ENCODE measurements at regions not wholly inside any gene's neighbourhood (a gene's known extent, or its start where the extent isn't known, plus 50 kb on each side); places are given as distances from the start of the nearest gene placed in this dataset.

DNA sequence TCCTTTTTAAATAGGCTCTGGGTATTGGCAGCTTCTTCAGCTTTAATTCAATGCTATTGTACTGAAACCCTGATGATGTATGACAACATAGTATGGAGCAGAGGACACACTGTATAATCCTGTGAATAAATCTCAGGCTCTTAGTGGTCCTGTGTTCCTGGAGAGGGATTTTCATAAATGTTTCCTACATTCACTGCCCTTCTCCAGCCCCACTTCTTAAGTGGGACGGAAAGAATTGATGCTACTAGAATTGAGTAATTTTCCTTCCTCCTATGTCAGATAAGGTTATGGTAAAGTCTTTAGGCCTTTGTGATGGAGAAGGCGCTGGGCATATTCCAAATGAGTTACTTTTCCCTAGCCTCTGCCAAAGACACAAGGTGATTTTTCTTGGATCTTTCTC, 779.4 kb downstream of the TNS3 start:
- no peak overlapping the region for H3K27ac ChIP-seq (ENCODE audit: low read depth, low read length, poor library complexity, severe bottlenecking)
- intact Hi-C loops (cut with micrococcal nuclease; ENCODE audit: unreplicated experiment) = no loop called here
- H2AFZ ChIP-seq (ENCODE audit: low read length) = no peak overlapping the region
- no peaks in the 10 kb centered on the region for H3K36me3 ChIP-seq (ENCODE audit: insufficient read depth, low read length)
- no TSS peak for BruUV-seq (replicated peaks)
- H4K20me1 ChIP-seq (ENCODE audit: insufficient read depth, low read length) = no peaks in the 10 kb centered on the region
- no peak overlapping the region for H3K4me2 ChIP-seq (ENCODE audit: low read length)
- no peaks in the 10 kb centered on the region for H3K9me3 ChIP-seq (ENCODE audit: low read length)
- no peak for DNase-seq (ENCODE audit: low spot score)
- no peak overlapping the region for H3K4me3 ChIP-seq (ENCODE audit: low read depth, low read length, poor library complexity, severe bottlenecking)
- ChIA-PET POLR2A (interaction anchor here (0.6 to 0.7 kb wide), 2 partner anchors 187 to 384 kb away, joined by 3 to 4 read pairs; no protein-coding TSS in a partner anchor), CTCF (ENCODE audit: unreplicated experiment) (no interaction called here)
- no peaks in the 10 kb centered on the region for H3K79me2 ChIP-seq (ENCODE audit: insufficient read depth, low read depth, low read length)
- H3K4me1 ChIP-seq (ENCODE audit: insufficient read depth, low read length, poor library complexity, severe bottlenecking) = no peaks in the 10 kb centered on the region
- H3K9me2 ChIP-seq (ENCODE audit: insufficient read depth, low read length) = no peaks in the 10 kb centered on the region
- TF ChIP-seq, protein P1, sequence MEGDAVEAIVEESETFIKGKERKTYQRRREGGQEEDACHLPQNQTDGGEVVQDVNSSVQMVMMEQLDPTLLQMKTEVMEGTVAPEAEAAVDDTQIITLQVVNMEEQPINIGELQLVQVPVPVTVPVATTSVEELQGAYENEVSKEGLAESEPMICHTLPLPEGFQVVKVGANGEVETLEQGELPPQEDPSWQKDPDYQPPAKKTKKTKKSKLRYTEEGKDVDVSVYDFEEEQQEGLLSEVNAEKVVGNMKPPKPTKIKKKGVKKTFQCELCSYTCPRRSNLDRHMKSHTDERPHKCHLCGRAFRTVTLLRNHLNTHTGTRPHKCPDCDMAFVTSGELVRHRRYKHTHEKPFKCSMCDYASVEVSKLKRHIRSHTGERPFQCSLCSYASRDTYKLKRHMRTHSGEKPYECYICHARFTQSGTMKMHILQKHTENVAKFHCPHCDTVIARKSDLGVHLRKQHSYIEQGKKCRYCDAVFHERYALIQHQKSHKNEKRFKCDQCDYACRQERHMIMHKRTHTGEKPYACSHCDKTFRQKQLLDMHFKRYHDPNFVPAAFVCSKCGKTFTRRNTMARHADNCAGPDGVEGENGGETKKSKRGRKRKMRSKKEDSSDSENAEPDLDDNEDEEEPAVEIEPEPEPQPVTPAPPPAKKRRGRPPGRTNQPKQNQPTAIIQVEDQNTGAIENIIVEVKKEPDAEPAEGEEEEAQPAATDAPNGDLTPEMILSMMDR (conservative IDR thresholded peaks at IDR 0.05; ENCODE audit: low read length) = no peak
- no peak for TF ChIP-seq EZH2phosphoT487 (IDR thresholded peaks at IDR 0.05; ENCODE audit: borderline replicate concordance, low read depth, low read length)

DNA sequence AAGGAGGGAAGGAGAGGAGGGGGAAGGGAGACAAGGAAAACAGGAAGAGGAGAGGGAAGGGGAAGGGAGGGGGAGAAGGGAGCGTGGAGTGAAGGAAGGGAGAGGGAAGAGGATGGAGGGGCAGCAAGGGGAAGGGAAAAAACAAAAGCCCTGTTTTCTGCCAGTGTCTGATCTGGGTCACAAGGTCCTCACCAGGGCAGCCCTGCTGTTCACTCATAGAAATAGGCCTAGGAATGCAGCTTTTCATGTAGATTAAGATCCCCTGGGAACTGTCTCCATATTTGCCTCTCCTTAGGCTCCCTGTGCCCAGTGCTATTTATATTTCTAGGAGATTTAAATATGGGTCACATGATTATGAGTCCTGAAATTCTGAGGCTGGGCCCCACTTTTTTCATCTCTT, 790.7 kb downstream of the TNS3 start:
- TF ChIP-seq EZH2phosphoT487 (IDR thresholded peaks at IDR 0.05; ENCODE audit: borderline replicate concordance, low read depth, low read length) = no peak
- TF ChIP-seq, protein P1 (conservative IDR thresholded peaks at IDR 0.05; ENCODE audit: low read length) = no peak
- no peaks in the 10 kb centered on the region for H3K9me3 ChIP-seq (ENCODE audit: low read length)
- POLR2A ChIA-PET = interaction anchor here (0.6 kb wide), 1 partner anchor 225 kb away, joined by 3 read pairs; no protein-coding TSS in a partner anchor
- BruUV-seq (replicated peaks) = no TSS peak
- no peak for DNase-seq (ENCODE audit: low spot score)
- H3K4me2 ChIP-seq (ENCODE audit: low read length) = no peak overlapping the region
- intact Hi-C loops (cut with micrococcal nuclease; ENCODE audit: unreplicated experiment) = no loop called here
- no peaks in the 10 kb centered on the region for H4K20me1 ChIP-seq (ENCODE audit: insufficient read depth, low read length)
- no peak overlapping the region for H3K27ac ChIP-seq (ENCODE audit: low read depth, low read length, poor library complexity, severe bottlenecking)
- no peak overlapping the region for H3K4me3 ChIP-seq (ENCODE audit: low read depth, low read length, poor library complexity, severe bottlenecking)
- no peaks in the 10 kb centered on the region for H3K79me2 ChIP-seq (ENCODE audit: insufficient read depth, low read depth, low read length)
- H2AFZ ChIP-seq (ENCODE audit: low read length) = no peak overlapping the region
- no peaks in the 10 kb centered on the region for H3K4me1 ChIP-seq (ENCODE audit: insufficient read depth, low read length, poor library complexity, severe bottlenecking)
- CTCF ChIA-PET (ENCODE audit: unreplicated experiment) = no interaction called here
- H3K9me2 ChIP-seq (ENCODE audit: insufficient read depth, low read length) = no peaks in the 10 kb centered on the region
- no peaks in the 10 kb centered on the region for H3K36me3 ChIP-seq (ENCODE audit: insufficient read depth, low read length)

DNA sequence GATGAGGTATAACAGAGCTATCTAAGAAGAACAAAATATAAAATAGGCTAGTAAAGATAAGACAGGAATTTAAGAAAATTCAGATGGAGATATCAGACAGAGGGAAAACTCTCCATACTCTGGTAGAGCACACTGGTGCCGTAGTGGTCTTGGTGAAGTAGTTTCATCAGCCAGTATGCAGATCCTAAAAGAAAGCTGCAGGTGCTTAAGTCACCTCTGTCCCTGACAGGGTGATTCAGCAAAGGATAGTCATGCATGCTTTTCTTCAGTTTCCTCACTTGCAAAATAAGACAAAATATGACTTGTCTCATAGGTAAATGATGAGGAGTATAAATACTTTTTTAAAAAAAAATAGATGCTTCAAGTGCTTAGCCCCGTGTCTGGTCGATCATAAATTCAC, 794.9 kb downstream of the TNS3 start:
- H3K36me3 ChIP-seq (ENCODE audit: insufficient read depth, low read length) = no peaks in the 10 kb centered on the region
- peaks cover 5% of the 10 kb centered on the region; the same call in 1 of the 2 replicates for H3K9me3 ChIP-seq (ENCODE audit: low read length)
- no peaks in the 10 kb centered on the region for H3K9me2 ChIP-seq (ENCODE audit: insufficient read depth, low read length)
- H3K4me3 ChIP-seq (ENCODE audit: low read depth, low read length, poor library complexity, severe bottlenecking) = no peak overlapping the region
- intact Hi-C loops (cut with micrococcal nuclease; ENCODE audit: unreplicated experiment) = no loop called here
- POLR2A ChIA-PET = interaction anchor here (0.6 to 1.8 kb wide), 5 partner anchors 9 to 618 kb away, joined by 3 to 4 read pairs (median 3); no protein-coding TSS in a partner anchor
- H3K79me2 ChIP-seq (ENCODE audit: insufficient read depth, low read depth, low read length) = no peaks in the 10 kb centered on the region
- H4K20me1 ChIP-seq (ENCODE audit: insufficient read depth, low read length) = no peaks in the 10 kb centered on the region
- H3K4me1 ChIP-seq (ENCODE audit: insufficient read depth, low read length, poor library complexity, severe bottlenecking) = no peaks in the 10 kb centered on the region
- DNase-seq (ENCODE audit: low spot score) = no peak
- no TSS peak for BruUV-seq (replicated peaks)
- no peak overlapping the region for H3K4me2 ChIP-seq (ENCODE audit: low read length)
- TF ChIP-seq EZH2phosphoT487 (IDR thresholded peaks at IDR 0.05; ENCODE audit: borderline replicate concordance, low read depth, low read length) = no peak
- TF ChIP-seq, protein P1 (conservative IDR thresholded peaks at IDR 0.05; ENCODE audit: low read length) = no peak
- no peak overlapping the region for H3K27ac ChIP-seq (ENCODE audit: low read depth, low read length, poor library complexity, severe bottlenecking)
- no peak overlapping the region for H2AFZ ChIP-seq (ENCODE audit: low read length)
- CTCF ChIA-PET (ENCODE audit: unreplicated experiment) = no interaction called here
